ENCODE measurements at regions not wholly inside any gene's neighbourhood (a gene's known extent, or its start where the extent isn't known, plus 50 kb on each side); places are given as distances from the start of the nearest gene placed in this dataset.

- no peak for DNase-seq
Measured at GRCh38 chr15:91769476-91769875, 84.0 kb upstream of the SLCO3A1 start.

DNA sequence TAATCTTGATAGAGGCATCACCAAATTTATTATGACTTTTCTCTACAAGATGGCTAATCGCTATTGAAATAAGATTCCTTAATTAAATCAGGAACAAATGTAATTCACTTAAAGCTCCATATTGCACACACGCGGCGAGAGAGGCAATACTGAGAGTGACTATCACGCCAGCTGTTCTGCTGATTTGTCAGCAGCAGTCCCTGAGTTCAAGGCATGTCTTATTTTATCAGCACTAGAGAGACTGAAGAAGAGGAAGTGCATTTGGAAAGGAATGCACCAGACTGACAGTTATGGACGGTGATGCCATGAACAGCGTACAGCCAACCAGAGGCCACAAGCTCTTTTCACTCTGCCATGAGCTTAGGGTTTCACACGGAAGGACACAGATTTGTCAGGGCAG, 83.6 kb upstream of the SLCO3A1 start:
- no peak for DNase-seq

DNA sequence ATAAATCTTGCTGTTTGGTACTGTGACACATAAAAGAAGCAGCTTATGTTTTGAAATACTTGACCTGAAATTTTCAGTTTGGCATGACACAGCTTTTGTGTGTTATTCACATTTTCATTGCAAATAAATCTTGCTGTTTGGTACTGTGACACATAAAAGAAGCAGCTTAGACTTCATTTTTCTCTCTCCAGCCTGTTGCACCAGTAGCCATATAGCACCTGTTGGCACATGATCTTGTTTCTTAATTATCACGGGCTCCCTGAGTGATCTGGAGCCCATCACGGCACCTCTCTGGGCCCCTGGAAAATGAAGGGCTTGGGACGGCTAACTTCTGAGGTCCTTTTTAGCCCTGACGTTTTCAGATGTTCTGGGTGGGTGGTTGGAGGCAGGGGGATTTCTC, 77.4 kb upstream of the SLCO3A1 start:
- DNase-seq: no peak

DNA sequence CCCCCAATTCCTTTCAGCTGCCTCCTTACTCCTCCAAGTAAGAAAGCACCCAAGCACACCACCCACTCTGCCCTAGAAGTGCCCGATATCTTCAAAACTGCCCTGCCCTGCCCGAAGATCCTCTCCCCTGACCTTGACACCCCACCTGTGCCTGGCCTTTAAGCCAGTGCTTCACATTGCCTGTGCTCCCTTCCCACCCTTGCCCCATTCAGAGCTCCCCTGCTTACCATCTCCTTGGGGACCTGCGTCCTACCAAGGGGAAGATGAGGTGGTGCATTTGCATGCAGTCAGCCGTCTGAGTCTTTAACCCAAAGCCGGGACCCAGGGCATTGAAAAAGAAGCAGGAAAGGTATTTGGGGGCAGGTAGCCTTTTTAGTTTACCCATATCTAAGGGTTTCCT, 73.5 kb upstream of the SLCO3A1 start:
- DNase-seq: peak; percentile 42

- peak; percentile 42 for DNase-seq
Measured at GRCh38 chr15:91780387-91780786, 73.1 kb upstream of the SLCO3A1 start.

GRCh38 chr15:91782221-91782620, 71.3 kb upstream of the SLCO3A1 start:
- DNase-seq: no peak

- DNase-seq: no peak
Measured at GRCh38 chr15:91783008-91783407, 70.5 kb upstream of the SLCO3A1 start.

DNA sequence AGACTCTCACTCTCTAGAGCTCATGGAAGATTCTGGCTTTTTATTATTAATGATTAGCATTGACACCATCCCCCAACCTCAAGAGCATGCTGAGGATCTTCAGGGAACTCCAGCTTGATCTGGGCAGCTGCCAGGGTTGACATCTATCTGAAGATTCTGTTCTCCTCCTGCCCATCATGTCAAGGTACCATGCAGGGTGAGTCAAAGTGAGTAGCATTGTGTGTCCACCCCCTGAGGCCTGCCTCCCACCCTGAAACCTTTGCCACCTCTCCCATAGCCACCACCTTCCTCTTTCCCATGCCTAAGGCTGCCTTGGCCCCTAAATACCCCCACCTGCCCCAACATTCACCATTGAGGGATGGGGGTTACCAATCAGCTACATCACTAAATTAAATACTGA, 70.1 kb upstream of the SLCO3A1 start:
- no peak for DNase-seq

- no peak for DNase-seq
Measured at GRCh38 chr15:91784973-91785709, 68.4 kb upstream of the SLCO3A1 start.

DNA sequence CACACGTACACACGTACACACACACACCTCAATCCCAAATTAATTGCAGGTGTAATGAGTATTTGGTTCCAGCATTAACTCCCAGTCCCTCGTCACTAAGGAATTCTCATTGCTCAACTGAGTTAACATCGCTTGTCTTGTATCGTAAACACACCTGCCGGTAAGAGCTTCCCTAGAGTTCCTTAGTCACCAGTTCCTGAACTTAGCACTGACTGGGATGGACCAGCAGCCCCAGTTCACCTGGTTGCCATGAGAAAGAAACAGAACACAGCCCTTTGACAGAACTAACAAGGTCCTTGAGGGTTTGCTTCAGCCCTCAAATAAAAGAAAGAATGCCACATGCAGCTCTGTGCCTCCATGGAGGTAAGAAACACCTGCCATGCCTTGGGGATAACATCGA, 66.3 kb upstream of the SLCO3A1 start:
- DNase-seq: peak; percentile 43

- DNase-seq: no peak
Measured at GRCh38 chr15:91789136-91789535, 64.4 kb upstream of the SLCO3A1 start.

GRCh38 chr15:91790836-91791235, 62.7 kb upstream of the SLCO3A1 start:
- no peak for DNase-seq

DNA sequence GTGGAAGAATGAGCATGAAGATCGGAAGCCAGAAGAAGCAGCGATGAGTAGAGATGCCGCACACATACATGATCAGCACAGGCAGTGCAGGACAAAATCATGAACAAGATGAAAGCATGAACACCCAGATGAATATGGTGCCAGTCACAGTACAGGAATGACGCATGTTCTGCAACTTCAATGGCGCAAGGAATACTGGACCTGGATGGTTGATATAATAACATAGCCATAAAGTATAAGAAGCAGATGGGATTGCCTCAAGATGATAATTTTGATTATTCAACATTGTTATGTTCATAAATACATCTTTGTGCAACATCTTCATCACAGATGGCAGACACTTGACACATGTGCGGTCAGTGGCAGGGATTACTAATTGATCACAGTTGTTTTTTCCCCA, 59.7 kb upstream of the SLCO3A1 start:
- no peak for DNase-seq

DNA sequence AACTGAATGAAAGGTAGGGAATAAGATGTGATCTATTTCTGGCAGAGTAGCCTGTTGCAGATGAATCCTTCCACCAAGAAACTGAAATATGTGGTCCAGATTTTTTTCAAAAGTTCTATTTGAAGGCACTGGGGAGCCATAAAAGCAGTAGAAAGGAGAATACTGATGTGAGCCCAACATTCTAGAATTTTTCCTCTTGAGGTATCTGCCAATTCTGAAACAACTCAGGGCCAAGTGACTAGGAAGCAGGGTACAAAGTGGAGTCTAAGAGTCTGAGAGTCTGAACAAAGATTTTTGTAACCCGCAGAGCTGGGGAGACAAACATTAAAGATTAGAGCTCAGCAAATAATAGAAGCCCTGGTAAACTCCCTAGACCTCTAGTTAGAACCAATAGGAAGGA, 58.3 kb upstream of the SLCO3A1 start:
- no peak for DNase-seq

DNA sequence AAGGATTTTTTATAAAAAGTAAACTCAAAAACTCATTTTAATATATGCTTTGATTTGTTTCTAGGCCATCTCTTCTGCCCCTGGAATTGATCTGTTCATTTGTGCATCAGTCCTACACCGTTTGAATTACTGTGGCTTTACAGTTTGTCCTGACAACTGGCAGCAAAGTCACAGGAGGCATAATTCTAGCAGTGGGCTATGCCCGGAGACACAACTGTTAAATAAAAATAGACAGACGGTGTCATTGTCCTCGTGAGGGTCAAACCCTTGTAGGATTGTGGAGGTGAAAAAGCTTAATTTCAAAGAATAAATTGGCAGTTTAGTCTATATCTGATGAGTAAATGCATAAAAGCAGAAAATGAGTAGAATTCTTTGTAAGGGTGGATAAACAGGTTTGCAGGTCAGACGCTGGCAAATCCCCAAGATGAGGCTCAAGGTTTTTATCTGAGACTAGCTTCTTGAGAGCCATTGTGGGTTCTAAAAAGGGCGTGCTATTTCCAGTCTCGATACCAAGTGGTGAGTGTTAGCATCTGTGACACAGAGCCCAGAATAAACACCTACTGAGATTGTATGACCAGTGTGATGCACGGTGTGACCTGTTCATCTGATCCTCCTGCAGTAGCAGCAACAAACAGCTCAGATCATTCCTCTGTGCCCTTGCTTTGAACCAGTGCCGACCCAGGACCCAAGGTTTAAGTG, 51.5 kb upstream of the SLCO3A1 start:
- no peak for DNase-seq

GRCh38 chr15:91803260-91803659, 50.2 kb upstream of the SLCO3A1 start:
- DNase-seq: no peak
